Fibroblast of pulmonary artery (primary cell): ENCODE measurements at regions not wholly inside any gene's neighbourhood (a gene's known extent, or its start where the extent isn't known, plus 50 kb on each side); places are given as distances from the start of the nearest gene placed in this dataset.

Experiments used
- DNase-seq: peaks from one replicate; pipeline ENCODE4 v3.0.0-alpha.2; 2010; ENCODE audit warnings: low read depth
- H3K4me3 ChIP-seq: replicated peaks from 2 replicates; pipeline ENCODE4 v1.5.1; 2011; ENCODE audit warnings: low read depth, mild to moderate bottlenecking, control low read depth, low read length, moderate library complexity
- CTCF ChIP-seq: IDR thresholded peaks from 2 replicates; pipeline ENCODE4 v1.5.1; 2011; ENCODE audit warnings: mild to moderate bottlenecking, control low read depth, low read length, inconsistent platforms; ENCODE audit errors: missing control alignments

GRCh38 chr12:71237128-71237527 lies 79.3 kb upstream of the TSPAN8 start:
- no peak for TF ChIP-seq CTCF
- no peak for DNase-seq
- no peak overlapping the region for H3K4me3 ChIP-seq

- no peak for TF ChIP-seq CTCF
- H3K4me3 ChIP-seq: no peak overlapping the region
- no peak for DNase-seq
Measured at GRCh38 chr12:71236133-71236660, 78.4 kb upstream of the TSPAN8 start.

GRCh38 chr12:71233083-71233482 lies 75.3 kb upstream of the TSPAN8 start:
- H3K4me3 ChIP-seq: no peak overlapping the region
- DNase-seq: no peak
- TF ChIP-seq CTCF: no peak

- H3K4me3 ChIP-seq: no peak overlapping the region
- no peak for TF ChIP-seq CTCF
- no peak for DNase-seq
Measured at GRCh38 chr12:71230542-71230941, 72.7 kb upstream of the TSPAN8 start.

- TF ChIP-seq CTCF: no peak
- no peak for DNase-seq
- H3K4me3 ChIP-seq: no peak overlapping the region
Measured at GRCh38 chr12:71223139-71223538, 65.3 kb upstream of the TSPAN8 start.

GRCh38 chr12:71222436-71222835 lies 64.6 kb upstream of the TSPAN8 start:
- TF ChIP-seq CTCF: no peak

GRCh38 chr12:71220260-71220659 lies 62.5 kb upstream of the TSPAN8 start:
- no peak overlapping the region for H3K4me3 ChIP-seq
- TF ChIP-seq CTCF: no peak
- no peak for DNase-seq

More at GRCh38 chr12:71222436-71222835, 64.6 kb upstream of the TSPAN8 start:
- no peak overlapping the region for H3K4me3 ChIP-seq
- no peak for DNase-seq
